CD4-positive, alpha-beta memory T cell (primary cell): ENCODE measurements at regions not wholly inside any gene's neighbourhood (a gene's known extent, or its start where the extent isn't known, plus 50 kb on each side); places are given as distances from the start of the nearest gene placed in this dataset.
A peak's percentile ranks its signal among the peaks of the same experiment; 100 is the strongest.

ENCODE experiments used
- CTCF ChIA-PET: fragments of 350-600 bp; sonication (Branson Sonifier 250); formaldehyde crosslinking; loops from one replicate; lab custom pipeline; 2021; ENCODE audit warnings: inconsistent platforms; ENCODE audit not compliant: partially characterized antibody; lab: Charles Lee
- POLR2A ChIA-PET: fragments of 350-600 bp; sonication (Branson Sonifier 250); formaldehyde crosslinking; loops from one replicate; lab custom pipeline; 2021; ENCODE audit not compliant: partially characterized antibody; lab: Charles Lee
- DNase-seq, 5 donors: peaks; one replicate each; pipeline versions ENCODE4 v3.0.0 to v3.0.0-alpha.2; 2020 to 2022; ENCODE audit warnings: mixed read lengths in 1 of 5
- H3K27ac ChIP-seq: one replicate; pipeline ENCODE4 v1.7.0; 2013; ENCODE audit warnings: low read depth, low read length
- H3K27me3 ChIP-seq: 2 replicates; pipeline ENCODE4 v1.7.0; 2013; ENCODE audit warnings: mild to moderate bottlenecking, low read length, moderate library complexity; ENCODE audit not compliant: insufficient read depth
- H3K36me3 ChIP-seq: 2 replicates; pipeline ENCODE4 v1.7.0; 2013; ENCODE audit warnings: mild to moderate bottlenecking, low read length, moderate library complexity; ENCODE audit not compliant: insufficient read depth
- H3K4me1 ChIP-seq: 2 replicates; pipeline ENCODE4 v1.7.0; 2013; ENCODE audit warnings: mild to moderate bottlenecking, low read length, moderate library complexity; ENCODE audit not compliant: insufficient read depth
- H3K4me3 ChIP-seq, 2 donors: one replicate each; pipeline ENCODE4 v1.7.0; 2013; ENCODE audit warnings: low read length in 2 of 2, mild to moderate bottlenecking in 1 of 2
- H3K9me3 ChIP-seq, 2 donors: one replicate each; pipeline ENCODE4 v1.7.0; 2013; ENCODE audit warnings: low read length in 2 of 2, control low read depth in 1 of 2; ENCODE audit not compliant: control insufficient read depth in 1 of 2
- H3K27ac Mint-ChIP-seq, 7 donors: one replicate each; pipeline ENCODE4 v1.8.0; 2020 to 2021; ENCODE audit warnings: mixed read lengths in 7 of 7, mild to moderate bottlenecking in 6 of 7, inconsistent platforms in 3 of 7, moderate library complexity in 3 of 7
- H3K27me3 Mint-ChIP-seq, 2 donors: one replicate each; pipeline ENCODE4 v1.8.0; 2020 to 2021; ENCODE audit warnings: mixed read lengths in 2 of 2
- H3K36me3 Mint-ChIP-seq, 2 donors: one replicate each; pipeline ENCODE4 v1.8.0; 2020 to 2021; ENCODE audit warnings: mixed read lengths in 2 of 2, inconsistent platforms in 1 of 2, mild to moderate bottlenecking in 1 of 2
- H3K4me1 Mint-ChIP-seq, 4 donors: one replicate each; pipeline ENCODE4 v1.8.0; 2020 to 2021; ENCODE audit warnings: mixed read lengths in 4 of 4, mild to moderate bottlenecking in 1 of 4
- H3K4me3 Mint-ChIP-seq, 8 donors: one replicate each; pipeline ENCODE4 v1.8.0; 2020 to 2021; ENCODE audit warnings: mixed read lengths in 8 of 8, mild to moderate bottlenecking in 7 of 8, moderate library complexity in 6 of 8, inconsistent platforms in 3 of 8
- H3K9me3 Mint-ChIP-seq, 8 donors: one replicate each; pipeline ENCODE4 v1.8.0; 2020 to 2021; ENCODE audit warnings: mixed read lengths in 8 of 8, mild to moderate bottlenecking in 5 of 8, inconsistent platforms in 3 of 8, moderate library complexity in 1 of 8
- intact Hi-C: fragments of 100-400 bp; cut with micrococcal nuclease; formaldehyde crosslinking; loops from one replicate; pipeline ENCODE4 v1.15.1; 2023

DNA sequence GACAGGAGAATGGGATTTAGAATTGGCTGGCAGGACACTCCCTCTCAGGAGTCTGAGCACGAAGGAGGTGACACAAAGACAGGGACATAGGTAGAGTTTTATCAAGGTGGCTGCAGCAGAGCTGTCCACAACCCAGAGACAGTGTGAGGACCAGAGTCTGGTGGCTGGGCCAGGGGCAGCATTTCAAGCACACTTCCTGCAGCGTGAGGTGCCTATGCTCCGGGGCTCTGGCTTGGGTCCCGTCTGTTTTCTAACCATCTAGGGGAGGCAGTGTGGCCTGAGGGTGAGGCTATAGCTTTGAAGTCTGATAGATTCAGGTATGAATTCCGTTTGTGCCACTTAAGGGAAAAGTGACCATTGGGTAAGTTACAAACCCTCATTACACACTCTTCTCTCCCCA is 222.7 kb upstream of the ZMIZ1 start:
- Histone ChIP-seq H3K4me3 (no peak overlapping the region), H3K36me3 (no peaks in the 10 kb centered on the region), H3K27ac (no peak overlapping the region), H3K27me3 (no peaks in the 10 kb centered on the region), H3K4me1 (no peaks in the 10 kb centered on the region), H3K9me3 (no peaks in the 10 kb centered on the region)
- Mint-ChIP-seq H3K36me3 (no peaks in the 10 kb centered on the region), H3K4me3 (no peak overlapping the region), H3K27me3 (peaks cover 3% of the 10 kb centered on the region in 2 donors), H3K27ac (no peak overlapping the region), H3K9me3 (peaks cover 0 to 3% (median 0%) of the 10 kb centered on the region in 8 donors), H3K4me1 (no peaks in the 10 kb centered on the region)
- ChIA-PET CTCF (interaction anchor here (1.8 kb wide), 1 partner anchor 349 kb away, joined by 8 read pairs; no protein-coding TSS in a partner anchor), POLR2A (interaction anchor here (1.0 kb wide), 1 partner anchor 222 kb away, joined by 3 read pairs; no protein-coding TSS in a partner anchor)
- intact Hi-C loops: no loop called here
- no peak for DNase-seq

DNA sequence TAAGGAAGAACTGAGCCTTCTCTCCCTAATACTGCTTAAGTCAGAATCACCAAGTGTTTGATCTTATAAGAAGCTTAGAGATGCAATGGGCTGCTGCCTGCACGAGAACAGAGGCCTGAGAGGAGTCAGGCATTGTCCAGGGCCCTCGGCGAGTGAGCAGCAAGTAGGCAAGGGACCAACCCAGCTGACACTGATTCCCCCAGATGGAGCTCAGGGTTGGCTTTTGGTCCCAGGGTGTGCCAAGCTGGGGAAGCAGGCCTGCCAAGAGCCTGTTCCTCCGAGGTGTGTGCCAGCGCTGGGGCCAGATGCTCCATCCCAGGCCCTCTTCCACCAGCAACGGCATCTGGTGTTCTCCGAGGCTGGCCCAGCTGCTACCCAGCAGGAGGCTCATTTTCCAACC is 222.0 kb upstream of the ZMIZ1 start:
- DNase-seq: no peak
- no peak overlapping the region for H3K27ac Mint-ChIP-seq
- H3K36me3 Mint-ChIP-seq: no peaks in the 10 kb centered on the region
- H3K4me3 Mint-ChIP-seq: no peak overlapping the region
- no peaks in the 10 kb centered on the region for H3K27me3 ChIP-seq
- intact Hi-C loops: no loop called here
- POLR2A ChIA-PET: no interaction called here
- H3K4me3 ChIP-seq: no peak overlapping the region
- H3K36me3 ChIP-seq: no peaks in the 10 kb centered on the region
- CTCF ChIA-PET: interaction anchor here (1.1 kb wide), 1 partner anchor 221 kb away, joined by 3 read pairs; no protein-coding TSS in a partner anchor
- no peaks in the 10 kb centered on the region for H3K4me1 Mint-ChIP-seq
- H3K27me3 Mint-ChIP-seq: no peaks in the 10 kb centered on the region
- H3K9me3 ChIP-seq: no peaks in the 10 kb centered on the region
- H3K9me3 Mint-ChIP-seq: peaks cover 0 to 3% (median 0%) of the 10 kb centered on the region in 8 donors
- no peaks in the 10 kb centered on the region for H3K4me1 ChIP-seq
- no peak overlapping the region for H3K27ac ChIP-seq

GRCh38 chr10:78847485-78847884 is 221.3 kb upstream of the ZMIZ1 start:
- H3K27me3 ChIP-seq: no peaks in the 10 kb centered on the region
- peaks cover 0 to 3% (median 0%) of the 10 kb centered on the region in 8 donors for H3K9me3 Mint-ChIP-seq
- ChIA-PET POLR2A (no interaction called here), CTCF (interaction anchor here (1.1 kb wide), 1 partner anchor 221 kb away, joined by 3 read pairs; no protein-coding TSS in a partner anchor)
- no peaks in the 10 kb centered on the region for H3K9me3 ChIP-seq
- no peaks in the 10 kb centered on the region for H3K4me1 ChIP-seq
- no peak for DNase-seq
- H3K4me3 Mint-ChIP-seq: no peak overlapping the region
- H3K4me3 ChIP-seq: no peak overlapping the region
- H3K36me3 Mint-ChIP-seq: no peaks in the 10 kb centered on the region
- intact Hi-C loops: no loop called here
- no peaks in the 10 kb centered on the region for H3K27me3 Mint-ChIP-seq
- H3K27ac ChIP-seq: no peak overlapping the region
- no peak overlapping the region for H3K27ac Mint-ChIP-seq
- H3K4me1 Mint-ChIP-seq: no peaks in the 10 kb centered on the region
- no peaks in the 10 kb centered on the region for H3K36me3 ChIP-seq

GRCh38 chr10:78849115-78849514 is 219.7 kb upstream of the ZMIZ1 start:
- no peaks in the 10 kb centered on the region for H3K36me3 Mint-ChIP-seq
- no peaks in the 10 kb centered on the region for H3K36me3 ChIP-seq
- no peak overlapping the region for H3K4me3 Mint-ChIP-seq
- no peak overlapping the region for H3K27ac Mint-ChIP-seq
- no peaks in the 10 kb centered on the region for H3K27me3 ChIP-seq
- no peaks in the 10 kb centered on the region for H3K4me1 ChIP-seq
- intact Hi-C loops: no loop called here
- no peak overlapping the region for H3K4me3 ChIP-seq
- no peaks in the 10 kb centered on the region for H3K4me1 Mint-ChIP-seq
- no peaks in the 10 kb centered on the region for H3K27me3 Mint-ChIP-seq
- H3K9me3 ChIP-seq: no peaks in the 10 kb centered on the region
- H3K9me3 Mint-ChIP-seq: no peaks in the 10 kb centered on the region
- ChIA-PET CTCF (interaction anchor here (6.2 kb wide), 1 partner anchor 347 kb away, joined by 50 read pairs; no protein-coding TSS in a partner anchor), POLR2A (no interaction called here)
- H3K27ac ChIP-seq: no peak overlapping the region
- DNase-seq: no peak

DNA sequence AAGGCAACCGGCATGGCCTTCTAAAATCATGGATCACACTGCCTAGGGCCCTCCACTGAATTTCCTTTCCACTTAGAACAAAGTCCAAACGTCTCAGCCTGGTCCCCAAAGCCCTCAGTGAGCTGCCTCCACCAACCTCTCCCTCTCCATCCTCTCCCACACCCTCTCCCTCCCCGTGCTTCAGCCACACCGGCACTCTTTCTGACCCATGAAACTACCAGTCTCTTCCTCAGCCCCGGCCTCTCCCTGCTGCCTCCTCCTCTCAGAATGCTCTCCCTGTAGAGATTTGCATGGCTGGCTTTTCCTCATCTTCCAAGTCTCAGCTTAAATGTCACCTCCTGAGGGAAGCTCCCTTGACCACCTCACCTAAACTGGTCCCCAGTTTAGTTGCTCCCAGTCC is 219.0 kb upstream of the ZMIZ1 start:
- no peak overlapping the region for H3K27ac ChIP-seq
- H3K27ac Mint-ChIP-seq: peak overlapping the region in 1 of 7 donors; percentile 43
- DNase-seq: no peak
- H3K4me1 ChIP-seq: no peaks in the 10 kb centered on the region
- H3K4me1 Mint-ChIP-seq: no peaks in the 10 kb centered on the region
- no peaks in the 10 kb centered on the region for H3K36me3 Mint-ChIP-seq
- no peaks in the 10 kb centered on the region for H3K9me3 Mint-ChIP-seq
- no peaks in the 10 kb centered on the region for H3K36me3 ChIP-seq
- H3K4me3 ChIP-seq: no peak overlapping the region
- no peaks in the 10 kb centered on the region for H3K27me3 ChIP-seq
- POLR2A ChIA-PET: no interaction called here
- CTCF ChIA-PET: interaction anchor here (6.2 kb wide), 1 partner anchor 347 kb away, joined by 50 read pairs; no protein-coding TSS in a partner anchor
- H3K9me3 ChIP-seq: no peaks in the 10 kb centered on the region
- intact Hi-C loops: no loop called here
- H3K4me3 Mint-ChIP-seq: no peak overlapping the region
- H3K27me3 Mint-ChIP-seq: no peaks in the 10 kb centered on the region

GRCh38 chr10:78850644-78851435 is 217.9 kb upstream of the ZMIZ1 start:
- H3K27ac Mint-ChIP-seq: no peak overlapping the region
- Histone ChIP-seq H3K27me3 (no peaks in the 10 kb centered on the region), H3K36me3 (no peaks in the 10 kb centered on the region), H3K4me3 (no peak overlapping the region), H3K9me3 (no peaks in the 10 kb centered on the region), H3K27ac (no peak overlapping the region), H3K4me1 (no peaks in the 10 kb centered on the region)
- no peak for DNase-seq
- POLR2A ChIA-PET: no interaction called here
- H3K4me1 Mint-ChIP-seq: no peaks in the 10 kb centered on the region
- H3K36me3 Mint-ChIP-seq: no peaks in the 10 kb centered on the region
- CTCF ChIA-PET: interaction anchor here (1.4 to 6.2 kb wide), 2 partner anchors 274 to 346 kb away, joined by 3 to 50 read pairs; no protein-coding TSS in a partner anchor
- no peak overlapping the region for H3K4me3 Mint-ChIP-seq
- H3K27me3 Mint-ChIP-seq: no peaks in the 10 kb centered on the region
- intact Hi-C loops: no loop called here
- no peaks in the 10 kb centered on the region for H3K9me3 Mint-ChIP-seq

GRCh38 chr10:78851647-78852046 is 217.1 kb upstream of the ZMIZ1 start:
- intact Hi-C loops: loop anchor here (2.0 kb wide), 1 partner anchor 217 kb away; the partner anchor contains the start of gene ZMIZ1

More at GRCh38 chr10:78851647-78852046, 217.1 kb upstream of the ZMIZ1 start:
- ChIA-PET POLR2A (no interaction called here), CTCF (interaction anchor here (1.4 to 6.2 kb wide), 2 partner anchors 273 to 345 kb away, joined by 3 to 50 read pairs; no protein-coding TSS in a partner anchor)
- DNase-seq: no peak
- Mint-ChIP-seq H3K4me1 (no peaks in the 10 kb centered on the region), H3K36me3 (no peaks in the 10 kb centered on the region), H3K27ac (peak overlapping the region in 1 of 7 donors; percentile 62), H3K4me3 (no peak overlapping the region), H3K9me3 (no peaks in the 10 kb centered on the region), H3K27me3 (no peaks in the 10 kb centered on the region)
- no peaks in the 10 kb centered on the region for H3K4me1 ChIP-seq
- no peaks in the 10 kb centered on the region for H3K9me3 ChIP-seq
- H3K27ac ChIP-seq: no peak overlapping the region
- no peak overlapping the region for H3K4me3 ChIP-seq
- H3K36me3 ChIP-seq: no peaks in the 10 kb centered on the region
- no peaks in the 10 kb centered on the region for H3K27me3 ChIP-seq
